HepG2 (cell line): ENCODE measurements at regions not wholly inside any gene's neighbourhood (a gene's known extent, or its start where the extent isn't known, plus 50 kb on each side); places are given as distances from the start of the nearest gene placed in this dataset.

Experiments used
- ATAC-seq: fragments of 200-7000 bp; cut with Tn5 transposase; 3 replicates; pipeline ENCODE4 v1.9.1; 2020; ENCODE audit warnings: mild to moderate bottlenecking, moderate library complexity
- BruUV-seq: library from RNA; stranded (reverse); fragments of 400-500 nt; replicated peaks from 2 replicates; lab custom pipeline; 2021; lab: Mats Ljungman, UMichigan
- CTCF ChIA-PET: fragments of 300-600 bp; formaldehyde crosslinking; extraction: SDS; loops from one replicate; lab custom pipeline; 2021; ENCODE audit warnings: low total read pairs, inconsistent platforms, low intra/inter-chr PET ratio; lab: Yijun Ruan, JAX
- POLR2A ChIA-PET: fragments of 350-600 bp; sonication (Branson Sonifier 250); formaldehyde crosslinking; loops from one replicate; lab custom pipeline; 2020; ENCODE audit warnings: antibody characterized with exemption, inconsistent platforms; lab: Yijun Ruan, JAX
- DNase-seq: peaks from one replicate; pipeline ENCODE4 v3.0.0-alpha.2; 2015; ENCODE audit warnings: low spot score
- FAIRE-seq: peaks from 3 replicates; lab custom pipeline; 2011; peaks lifted over from hg19 to GRCh38; lab: Jason Lieb, UNC
- H2AFZ ChIP-seq: one replicate; pipeline ENCODE4 v1.6.1; 2011; ENCODE audit warnings: low read length, inconsistent platforms
- H3K27ac ChIP-seq: fragments of 300-600 bp; 3 replicates; pipeline ENCODE4 v1.8.0; 2011; ENCODE audit warnings: mixed run types, mild to moderate bottlenecking, mixed read lengths, low read length, inconsistent platforms; ENCODE audit not compliant: insufficient read depth; ENCODE audit errors: extremely low read length
- H3K27me3 ChIP-seq, 2 experiments: fragments of 200-600 bp in 1 of 2; 2 replicates in 1 of 2; 3 replicates in 1 of 2; pipeline versions ENCODE4 v1.6.0 to v1.8.0; 2011; ENCODE audit warnings: low read length in 2 of 2, mild to moderate bottlenecking in 2 of 2, moderate library complexity in 2 of 2, inconsistent platforms in 1 of 2; ENCODE audit not compliant: insufficient read depth in 2 of 2, control insufficient read depth in 1 of 2
- H3K36me3 ChIP-seq, 2 experiments: fragments of 200-600 bp in 1 of 2; replicated peaks in 1 of 2; 2 replicates in 1 of 2; 3 replicates in 1 of 2; pipeline versions ENCODE4 v1.5.1 to v1.8.0; 2011; ENCODE audit warnings: low read length in 2 of 2, inconsistent platforms in 1 of 2; ENCODE audit not compliant: insufficient read depth in 2 of 2, control insufficient read depth in 1 of 2
- H3K4me1 ChIP-seq: 2 replicates; pipeline ENCODE4 v1.5.1; 2012; ENCODE audit warnings: low read length, inconsistent platforms; ENCODE audit not compliant: insufficient read depth
- H3K4me2 ChIP-seq: 2 replicates; pipeline ENCODE4 v1.6.0; 2011; ENCODE audit warnings: low read depth, low read length, inconsistent platforms
- H3K4me3 ChIP-seq, 3 experiments: fragments of 200-600 bp in 1 of 3; sonication (generic), shearing (Covaris generic) in 1 of 3; replicated peaks in 1 of 3; 2 replicates each; pipeline ENCODE4 v1.5.1; 2011 to 2016; ENCODE audit warnings: low read length in 3 of 3, inconsistent platforms in 2 of 3, low read depth in 2 of 3, mild to moderate bottlenecking in 2 of 3, control low read depth in 1 of 3, mixed read lengths in 1 of 3; ENCODE audit not compliant: insufficient read depth in 1 of 3
- H3K79me2 ChIP-seq: one replicate; pipeline ENCODE4 v1.6.1; 2011; ENCODE audit warnings: low read length, inconsistent platforms; ENCODE audit not compliant: insufficient read depth
- H3K9ac ChIP-seq: 2 replicates; pipeline ENCODE4 v1.6.0; 2011; ENCODE audit warnings: mild to moderate bottlenecking, low read depth, low read length, inconsistent platforms; ENCODE audit not compliant: insufficient read depth
- H3K9me3 ChIP-seq: 2 replicates; pipeline ENCODE4 v1.5.1; 2012; ENCODE audit warnings: mild to moderate bottlenecking, low read length
- H4K20me1 ChIP-seq: 2 replicates; pipeline ENCODE4 v1.6.0; 2011; ENCODE audit warnings: inconsistent platforms, mild to moderate bottlenecking, low read length, moderate library complexity; ENCODE audit not compliant: insufficient read depth
- BORCS8-MEF2B ChIP-seq: sonication (generic); formaldehyde crosslinking; IDR thresholded peaks from 2 replicates; pipeline ENCODE4 v1.8.0; 2022; ENCODE audit warnings: mild to moderate bottlenecking, missing genetic modification reagents
- CREB1 ChIP-seq, 2 experiments: fragments of 450-650 bp in 1 of 2; IDR thresholded peaks; 2 replicates each; pipeline ENCODE4 v1.6.1; 2016 to 2017; ENCODE audit warnings: control low read depth in 1 of 2, mild to moderate bottlenecking in 1 of 2, missing compliant biosample characterization in 1 of 2, missing genetic modification characterization in 1 of 2
- ELF4 ChIP-seq: sonication (generic); formaldehyde crosslinking; IDR thresholded peaks from 2 replicates; pipeline ENCODE4 v1.5.0; 2020; ENCODE audit warnings: missing genetic modification reagents, mild to moderate bottlenecking, moderate library complexity, borderline replicate concordance
- GATAD2A ChIP-seq: IDR thresholded peaks from 2 replicates; pipeline ENCODE4 v1.6.1; 2016
- HNRNPK ChIP-seq: fragments of 200-400 bp; formaldehyde crosslinking; IDR thresholded peaks from 2 replicates; pipeline ENCODE4 v1.6.1; 2018; ENCODE audit warnings: low read length, low read depth, moderate library complexity, mild to moderate bottlenecking; ENCODE audit not compliant: poor library complexity, severe bottlenecking
- IRF2 ChIP-seq: IDR thresholded peaks from 2 replicates; pipeline ENCODE4 v1.6.1; 2018; ENCODE audit warnings: missing genetic modification reagents, missing compliant biosample characterization
- ISL2 ChIP-seq: sonication (generic); formaldehyde crosslinking; IDR thresholded peaks from 2 replicates; pipeline ENCODE4 v1.5.0; 2020; ENCODE audit warnings: missing genetic modification reagents
- KLF16 ChIP-seq, 2 experiments: sonication (generic) in 1 of 2; formaldehyde crosslinking in 1 of 2; IDR thresholded peaks; 2 replicates each; pipeline versions ENCODE4 v1.6.1 to v1.8.0; 2016 to 2023; ENCODE audit warnings: missing genetic modification reagents in 2 of 2, missing compliant biosample characterization in 1 of 2
- MIXL1 ChIP-seq: IDR thresholded peaks from 2 replicates; pipeline ENCODE4 v1.6.1; 2016
- MXI1 ChIP-seq: IDR thresholded peaks from 3 replicates; pipeline ENCODE4 v1.6.1; 2012; ENCODE audit warnings: low read depth, low read length, inconsistent platforms, borderline replicate concordance
- SRSF1 ChIP-seq: fragments of 200-400 bp; formaldehyde crosslinking; optimal IDR thresholded peaks from 2 replicates; pipeline ENCODE3; 2017; ENCODE audit warnings: mild to moderate bottlenecking, low read depth, low read length, moderate library complexity
- ZNF329 ChIP-seq: sonication (generic); formaldehyde crosslinking; IDR thresholded peaks from 2 replicates; pipeline ENCODE4 v1.9.0; 2021; ENCODE audit warnings: low read depth, mild to moderate bottlenecking, missing genetic modification reagents
- ZNF572 ChIP-seq: sonication (generic); formaldehyde crosslinking; IDR thresholded peaks from 2 replicates; pipeline ENCODE4 v1.5.1; 2020; ENCODE audit warnings: mild to moderate bottlenecking, missing genetic modification reagents
- ZNF703 ChIP-seq: sonication (generic); formaldehyde crosslinking; IDR thresholded peaks from 2 replicates; pipeline ENCODE4 v1.5.1; 2020; ENCODE audit warnings: missing genetic modification reagents, mild to moderate bottlenecking, moderate library complexity, borderline replicate concordance
- in situ Hi-C: cut with HindIII; loops from 2 replicates; pipeline ENCODE4 v1.10.0; 2017; ENCODE audit warnings: low pct_unique_long_range_greater_than_20kb; ENCODE audit not compliant: extremely low pct_ligation_motif_present
- intact Hi-C: fragments of 100-400 bp; cut with micrococcal nuclease; formaldehyde crosslinking; loops from one replicate; pipeline ENCODE4 v1.10.0; 2022; ENCODE audit not compliant: unreplicated experiment
- TF ChIP-seq, protein P1 (sequence below): sonication (generic); formaldehyde crosslinking; IDR thresholded peaks from 2 replicates; pipeline ENCODE4 v1.5.0; 2020; ENCODE audit warnings: mild to moderate bottlenecking, missing genetic modification reagents, borderline replicate concordance
- TF ChIP-seq, protein P2 (sequence below): sonication (generic); formaldehyde crosslinking; IDR thresholded peaks from 2 replicates; pipeline ENCODE4 v1.5.0; 2020; ENCODE audit warnings: missing genetic modification reagents

DNA sequence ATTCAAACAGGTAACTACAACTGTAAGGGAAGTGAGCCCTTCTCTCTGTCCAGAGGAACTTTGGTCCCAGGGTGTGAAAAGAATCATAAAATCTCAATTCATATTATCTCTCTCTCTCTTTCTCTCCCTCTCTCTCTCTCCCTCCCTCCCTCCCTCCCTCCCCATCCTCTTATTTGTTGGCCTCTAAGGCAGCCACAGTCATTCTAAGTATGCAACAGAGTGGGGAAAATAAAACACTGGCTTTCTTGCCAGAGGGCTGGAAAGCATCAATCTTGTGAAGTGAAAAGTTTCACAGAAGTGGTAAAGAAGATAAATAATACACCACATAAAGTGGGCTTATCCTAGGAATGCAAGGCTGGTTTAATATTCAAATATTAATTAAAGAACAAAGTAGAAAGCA is 95.6 kb upstream of the KCNH7 start:
- Histone ChIP-seq H3K4me2 (no peak overlapping the region), H3K27me3 (no peaks in the 10 kb centered on the region), H3K36me3 (no peaks in the 10 kb centered on the region; a peak in 1 of 5 replicates), H3K4me1 (no peaks in the 10 kb centered on the region), H3K9me3 (no peaks in the 10 kb centered on the region), H2AFZ (no peak overlapping the region), H3K4me3 (no peak overlapping the region), H3K27ac (no peak overlapping the region), H3K79me2 (no peaks in the 10 kb centered on the region), H4K20me1 (no peaks in the 10 kb centered on the region), H3K9ac (no peak overlapping the region)
- TF ChIP-seq SRSF1: no peak
- TF ChIP-seq ISL2 (CRISPR knock-in tag): no peak
- TF ChIP-seq HNRNPK: peak; percentile 14
- ATAC-seq: no peak
- intact Hi-C loops (no loop called here), in situ Hi-C loops (no loop called here)
- BruUV-seq: no TSS peak
- ChIA-PET CTCF (no interaction called here), POLR2A (no interaction called here)
- no peak for DNase-seq
- no peak for FAIRE-seq

DNA sequence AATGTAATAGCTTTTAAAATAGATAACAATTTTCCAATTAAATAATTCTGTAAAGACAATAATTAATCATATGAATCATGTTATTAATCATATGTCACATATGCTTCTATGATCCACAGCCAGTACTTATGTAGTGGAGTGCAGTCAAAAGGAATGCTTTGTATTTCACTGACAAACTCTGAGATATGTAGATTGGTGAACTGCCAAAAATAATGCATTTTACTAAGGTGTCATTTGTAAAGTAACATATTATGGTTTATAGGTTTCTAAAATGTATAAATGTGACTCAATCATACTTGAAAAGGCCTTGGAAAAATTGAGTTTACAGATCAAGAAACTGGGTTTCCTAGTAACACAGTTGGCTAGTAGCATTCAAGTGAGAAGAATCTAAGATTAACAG is 93.8 kb upstream of the KCNH7 start:
- Histone ChIP-seq H4K20me1 (no peaks in the 10 kb centered on the region), H3K4me1 (no peaks in the 10 kb centered on the region), H3K27ac (no peak overlapping the region), H3K27me3 (no peaks in the 10 kb centered on the region), H3K4me3 (no peak overlapping the region), H3K36me3 (no peaks in the 10 kb centered on the region; a peak in 1 of 5 replicates), H3K4me2 (no peak overlapping the region), H3K9ac (no peak overlapping the region), H2AFZ (no peak overlapping the region), H3K9me3 (no peaks in the 10 kb centered on the region), H3K79me2 (no peaks in the 10 kb centered on the region)
- in situ Hi-C loops (no loop called here), intact Hi-C loops (no loop called here)
- ChIA-PET CTCF (no interaction called here), POLR2A (no interaction called here)
- no peak for ATAC-seq
- BruUV-seq: no TSS peak
- DNase-seq: no peak
- FAIRE-seq: no peak
- TF ChIP-seq IRF2 (CRISPR knock-in tag) (no peak), MXI1 (no peak), ZNF329 (CRISPR knock-in tag) (no peak), BORCS8-MEF2B (CRISPR knock-in tag) (no peak), ELF4 (CRISPR knock-in tag) (no peak), CREB1 (IDR thresholded peaks at IDR 0.05) (no peak), CREB1 (CRISPR knock-in tag; IDR thresholded peaks at IDR 0.05) (no peak), ZNF572 (CRISPR knock-in tag) (no peak), KLF16 (CRISPR knock-in tag; IDR thresholded peaks at IDR 0.05) (no peak), MIXL1 (CRISPR knock-in tag) (no peak), ZNF703 (CRISPR knock-in tag) (no peak), GATAD2A (CRISPR knock-in tag) (no peak)
- TF ChIP-seq, protein P1, sequence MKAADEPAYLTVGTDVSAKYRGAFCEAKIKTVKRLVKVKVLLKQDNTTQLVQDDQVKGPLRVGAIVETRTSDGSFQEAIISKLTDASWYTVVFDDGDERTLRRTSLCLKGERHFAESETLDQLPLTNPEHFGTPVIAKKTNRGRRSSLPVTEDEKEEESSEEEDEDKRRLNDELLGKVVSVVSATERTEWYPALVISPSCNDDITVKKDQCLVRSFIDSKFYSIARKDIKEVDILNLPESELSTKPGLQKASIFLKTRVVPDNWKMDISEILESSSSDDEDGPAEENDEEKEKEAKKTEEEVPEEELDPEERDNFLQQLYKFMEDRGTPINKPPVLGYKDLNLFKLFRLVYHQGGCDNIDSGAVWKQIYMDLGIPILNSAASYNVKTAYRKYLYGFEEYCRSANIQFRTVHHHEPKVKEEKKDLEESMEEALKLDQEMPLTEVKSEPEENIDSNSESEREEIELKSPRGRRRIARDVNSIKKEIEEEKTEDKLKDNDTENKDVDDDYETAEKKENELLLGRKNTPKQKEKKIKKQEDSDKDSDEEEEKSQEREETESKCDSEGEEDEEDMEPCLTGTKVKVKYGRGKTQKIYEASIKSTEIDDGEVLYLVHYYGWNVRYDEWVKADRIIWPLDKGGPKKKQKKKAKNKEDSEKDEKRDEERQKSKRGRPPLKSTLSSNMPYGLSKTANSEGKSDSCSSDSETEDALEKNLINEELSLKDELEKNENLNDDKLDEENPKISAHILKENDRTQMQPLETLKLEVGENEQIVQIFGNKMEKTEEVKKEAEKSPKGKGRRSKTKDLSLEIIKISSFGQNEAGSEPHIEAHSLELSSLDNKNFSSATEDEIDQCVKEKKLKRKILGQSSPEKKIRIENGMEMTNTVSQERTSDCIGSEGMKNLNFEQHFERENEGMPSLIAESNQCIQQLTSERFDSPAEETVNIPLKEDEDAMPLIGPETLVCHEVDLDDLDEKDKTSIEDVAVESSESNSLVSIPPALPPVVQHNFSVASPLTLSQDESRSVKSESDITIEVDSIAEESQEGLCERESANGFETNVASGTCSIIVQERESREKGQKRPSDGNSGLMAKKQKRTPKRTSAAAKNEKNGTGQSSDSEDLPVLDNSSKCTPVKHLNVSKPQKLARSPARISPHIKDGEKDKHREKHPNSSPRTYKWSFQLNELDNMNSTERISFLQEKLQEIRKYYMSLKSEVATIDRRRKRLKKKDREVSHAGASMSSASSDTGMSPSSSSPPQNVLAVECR (CRISPR knock-in tag): no peak
- TF ChIP-seq, protein P2, sequence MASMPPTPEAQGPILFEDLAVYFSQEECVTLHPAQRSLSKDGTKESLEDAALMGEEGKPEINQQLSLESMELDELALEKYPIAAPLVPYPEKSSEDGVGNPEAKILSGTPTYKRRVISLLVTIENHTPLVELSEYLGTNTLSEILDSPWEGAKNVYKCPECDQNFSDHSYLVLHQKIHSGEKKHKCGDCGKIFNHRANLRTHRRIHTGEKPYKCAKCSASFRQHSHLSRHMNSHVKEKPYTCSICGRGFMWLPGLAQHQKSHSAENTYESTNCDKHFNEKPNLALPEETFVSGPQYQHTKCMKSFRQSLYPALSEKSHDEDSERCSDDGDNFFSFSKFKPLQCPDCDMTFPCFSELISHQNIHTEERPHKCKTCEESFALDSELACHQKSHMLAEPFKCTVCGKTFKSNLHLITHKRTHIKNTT: no peak
